ENCODE measurements at regions not wholly inside any gene's neighbourhood (a gene's known extent, or its start where the extent isn't known, plus 50 kb on each side); places are given as distances from the start of the nearest gene placed in this dataset.

GRCh38 chr9:14520341-14520740, 172.9 kb downstream of the ZDHHC21 start:
- Histone ChIP-seq H2AK5ac (ENCODE audit: insufficient read length, low read length) (no peak overlapping the region), H3K4me1 (ENCODE audit: insufficient read depth, low read length) (peaks cover 10% of the 10 kb centered on the region; the same call in 1 of the 2 replicates), H2BK20ac (ENCODE audit: low read depth, low read length, poor library complexity, severe bottlenecking) (no peak overlapping the region), H3K9me3 (ENCODE audit: control insufficient read depth, low read depth, low read length) (no peaks in the 10 kb centered on the region), H4K8ac (replicated peaks; ENCODE audit: insufficient read length, low read depth, low read length) (no peak overlapping the region), H4K5ac (ENCODE audit: insufficient read length, low read depth, low read length) (no peak overlapping the region), H3K4ac (ENCODE audit: low read depth, low read length) (no peak overlapping the region), H2BK15ac (ENCODE audit: low read depth, low read length) (no peak overlapping the region), H4K20me1 (ENCODE audit: control insufficient read depth, insufficient read depth, insufficient read length) (no peaks in the 10 kb centered on the region), H3K23ac (ENCODE audit: insufficient read length, low read depth, low read length) (no peak overlapping the region), H3K23me2 (ENCODE audit: insufficient read length, low read depth, low read length, poor library complexity, severe bottlenecking) (no peaks in the 10 kb centered on the region), H3K79me2 (ENCODE audit: insufficient read depth, low read length) (no peaks in the 10 kb centered on the region), H3K27ac (ENCODE audit: insufficient read length, low read depth, low read length) (no peak overlapping the region), H3T11ph (ENCODE audit: low read length) (no peak overlapping the region), H3K27me3 (ENCODE audit: insufficient read depth, low read length) (no peaks in the 10 kb centered on the region), H3K14ac (ENCODE audit: insufficient read depth, low read length) (no peak overlapping the region), H3K4me2 (ENCODE audit: insufficient read depth, insufficient read length, low read length) (no peak overlapping the region), H2BK12ac (ENCODE audit: insufficient read length, low read depth, low read length) (no peak overlapping the region), H3K18ac (ENCODE audit: insufficient read length, low read depth, low read length) (no peak overlapping the region), H2BK120ac (ENCODE audit: low read depth, low read length, poor library complexity, severe bottlenecking) (no peak overlapping the region), H2AFZ (ENCODE audit: low read length) (no peak overlapping the region), H3K79me1 (ENCODE audit: insufficient read depth, low read depth, low read length, poor library complexity, severe bottlenecking) (no peaks in the 10 kb centered on the region), H3K9ac (ENCODE audit: extremely low read depth, insufficient read length, low read length) (no peak overlapping the region), H2BK5ac (ENCODE audit: insufficient read length, low read length) (no peak overlapping the region), H4K91ac (ENCODE audit: insufficient read length, low read depth, low read length) (no peak overlapping the region), H3K56ac (ENCODE audit: insufficient read length, low read depth, low read length) (no peak overlapping the region)
- no CpG with 5 or more reads among the region's 2 CpGs for WGBS (ENCODE audit: extremely low coverage, insufficient read length, low lambda C conversion rate)
- no peak for TF ChIP-seq CTCF (conservative IDR thresholded peaks at IDR 0.05)
- Mint-ChIP-seq H3K27ac (no peak overlapping the region), H3K4me3 (no peak overlapping the region), H3K4me1 (peaks cover 22 to 24% of the 10 kb centered on the region in 2 experiments), H3K36me3 (ENCODE audit: insufficient read depth in 1 of 3, low read depth in 3 of 3) (no peaks in the 10 kb centered on the region), H3K9me3 (no peaks in the 10 kb centered on the region), H3K27me3 (ENCODE audit: low read depth) (no peaks in the 10 kb centered on the region)
- DNase-seq, result no peak
